Neural cell (in vitro differentiated cells): ENCODE measurements at regions not wholly inside any gene's neighbourhood (a gene's known extent, or its start where the extent isn't known, plus 50 kb on each side); places are given as distances from the start of the nearest gene placed in this dataset.
A peak's percentile ranks its signal among the peaks of the same experiment; 100 is the strongest.

ENCODE experiments used
- H2AFZ ChIP-seq: fragments of 200-600, 300-800 bp; sonication (generic), shearing (Covaris generic); 2 replicates; pipeline ENCODE4 v1.6.0; 2014; ENCODE audit warnings: low read depth, mild to moderate bottlenecking, antibody characterized with exemption, low read length, moderate library complexity
- H3F3A ChIP-seq: fragments of 200-600 bp; shearing (Covaris generic); 2 replicates; pipeline ENCODE4 v1.6.1; 2016; ENCODE audit warnings: mild to moderate bottlenecking, moderate library complexity, mixed read lengths, antibody characterized with exemption, low read length; ENCODE audit not compliant: insufficient read depth, poor library complexity, severe bottlenecking
- H3K27ac ChIP-seq: fragments of 200-600, 300-800 bp; sonication (generic), shearing (Covaris generic); 2 replicates; pipeline ENCODE4 v1.5.1; 2014; ENCODE audit warnings: mild to moderate bottlenecking, low read length, moderate library complexity
- H3K27me3 ChIP-seq: fragments of 300-800, 200-600 bp; sonication (generic), shearing (Covaris generic); 2 replicates; pipeline ENCODE4 v1.6.0; 2014; ENCODE audit warnings: mild to moderate bottlenecking, low read depth, low read length, moderate library complexity; ENCODE audit not compliant: insufficient read depth
- H3K36me3 ChIP-seq: fragments of 300-800, 200-600 bp; sonication (generic), shearing (Covaris generic); 2 replicates; pipeline ENCODE4 v1.5.1; 2014; ENCODE audit warnings: mild to moderate bottlenecking, antibody characterized with exemption, low read length, moderate library complexity; ENCODE audit not compliant: insufficient read depth
- H3K4me2 ChIP-seq: fragments of 300-800, 200-600 bp; sonication (generic), shearing (Covaris generic); 2 replicates; pipeline ENCODE4 v1.6.0; 2014; ENCODE audit warnings: mild to moderate bottlenecking, low read length
- H3K4me3 ChIP-seq: fragments of 300-800, 200-600 bp; sonication (generic), shearing (Covaris generic); 2 replicates; pipeline ENCODE4 v1.5.1; 2014; ENCODE audit warnings: mild to moderate bottlenecking, low read length, moderate library complexity
- H3K79me2 ChIP-seq: fragments of 200-600 bp; shearing (Covaris generic); replicated peaks from 2 replicates; pipeline ENCODE4 v1.6.0; 2014; ENCODE audit warnings: mild to moderate bottlenecking, low read length, moderate library complexity; ENCODE audit not compliant: insufficient read depth
- H3K9ac ChIP-seq: fragments of 300-800, 200-600 bp; sonication (generic), shearing (Covaris generic); 2 replicates; pipeline ENCODE4 v1.6.1; 2016; ENCODE audit warnings: mild to moderate bottlenecking, low read length, mixed read lengths
- H3K9me2 ChIP-seq: fragments of 200-600 bp; shearing (Covaris generic); 2 replicates; pipeline ENCODE4 v1.6.1; 2016; ENCODE audit warnings: mild to moderate bottlenecking, low read length, mixed read lengths; ENCODE audit not compliant: insufficient read depth
- H3K9me3 ChIP-seq: fragments of 200-600, 300-800 bp; sonication (generic), shearing (Covaris generic); 2 replicates; pipeline ENCODE4 v1.6.1; 2016; ENCODE audit warnings: mild to moderate bottlenecking, mixed run types, low read length, moderate library complexity, mixed read lengths
- H4K20me1 ChIP-seq: fragments of 200-600 bp; shearing (Covaris generic); 2 replicates; pipeline ENCODE4 v1.6.1; 2016; ENCODE audit warnings: mild to moderate bottlenecking, mixed run types; ENCODE audit not compliant: insufficient read depth
- EP300 ChIP-seq: fragments of 450-650 bp; conservative IDR thresholded peaks from 2 replicates; pipeline ENCODE4 v1.6.1; 2014; ENCODE audit warnings: antibody characterized with exemption, mild to moderate bottlenecking, moderate library complexity; ENCODE audit not compliant: poor library complexity, severe bottlenecking
- EZH2 ChIP-seq: fragments of 200-600, 300-800 bp; shearing (Covaris generic), sonication (generic); IDR thresholded peaks from 2 replicates; pipeline ENCODE4 v1.6.1; 2014; ENCODE audit warnings: antibody characterized with exemption, low read length, borderline replicate concordance, mild to moderate bottlenecking; ENCODE audit not compliant: insufficient read depth, poor library complexity, severe bottlenecking
- MXI1 ChIP-seq: fragments of 450-650 bp; conservative IDR thresholded peaks from 2 replicates; pipeline ENCODE4 v1.6.1; 2014; ENCODE audit warnings: antibody characterized with exemption, mild to moderate bottlenecking; ENCODE audit not compliant: poor library complexity, severe bottlenecking
- POLR2AphosphoS5 ChIP-seq: IDR thresholded peaks from 2 replicates; pipeline ENCODE4 v1.6.1; 2012
- RAD21 ChIP-seq: fragments of 450-650 bp; conservative IDR thresholded peaks from 2 replicates; pipeline ENCODE4 v1.6.1; 2014; ENCODE audit warnings: antibody characterized with exemption, mild to moderate bottlenecking, moderate library complexity
- SMC3 ChIP-seq: fragments of 450-650 bp; conservative IDR thresholded peaks from 2 replicates; pipeline ENCODE4 v1.6.1; 2014; ENCODE audit warnings: antibody characterized with exemption, mild to moderate bottlenecking, moderate library complexity; ENCODE audit not compliant: poor library complexity
- TAF1 ChIP-seq: IDR thresholded peaks from 2 replicates; pipeline ENCODE4 v1.6.1; 2012; ENCODE audit warnings: low read depth
- TF ChIP-seq, protein P1 (sequence below): fragments of 450-650 bp; IDR thresholded peaks from 2 replicates; pipeline ENCODE4 v1.5.1; 2014; ENCODE audit warnings: antibody characterized with exemption, mild to moderate bottlenecking, moderate library complexity; ENCODE audit not compliant: poor library complexity, severe bottlenecking
- TF ChIP-seq, protein P2 (sequence below): IDR thresholded peaks from 2 replicates; pipeline ENCODE4 v1.6.1; 2012; ENCODE audit warnings: borderline replicate concordance

DNA sequence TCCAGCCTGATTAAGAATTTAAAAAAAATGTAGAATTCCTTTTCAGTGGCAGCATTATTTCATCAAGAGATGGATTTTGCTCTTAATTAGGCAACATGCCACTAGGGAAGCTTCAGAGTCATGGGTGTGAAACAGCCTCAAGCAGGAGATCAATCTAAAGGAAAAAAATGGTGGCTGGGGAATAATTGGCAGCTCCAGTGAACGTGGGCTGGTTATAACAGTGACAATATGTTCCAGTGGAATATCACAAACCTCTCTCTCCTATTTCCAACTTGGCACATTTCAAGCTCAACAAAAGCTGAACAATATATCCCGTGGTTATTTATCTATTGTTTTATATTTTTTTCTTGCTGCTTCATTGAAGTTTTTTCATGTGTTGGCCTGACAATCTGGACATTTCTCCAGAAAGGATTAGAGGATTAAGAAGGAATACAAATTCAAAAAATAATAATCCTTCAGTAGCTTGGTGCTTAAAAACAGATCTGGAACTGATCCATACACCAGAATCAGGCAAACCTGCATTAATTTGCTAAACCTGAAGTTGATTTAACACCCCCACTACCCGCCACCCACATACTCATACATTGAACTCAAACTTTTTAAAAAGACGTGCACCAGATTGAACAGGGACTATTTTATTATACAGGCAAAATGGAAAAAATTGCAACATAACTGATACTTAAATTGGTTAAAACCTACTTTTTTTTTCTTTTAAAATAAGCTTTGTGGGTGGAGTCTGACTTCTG lies 255.9 kb upstream of the SPRED2 start:
- no peak overlapping the region for H3K4me2 ChIP-seq
- H3F3A ChIP-seq: no peaks in the 10 kb centered on the region
- peak overlapping the region; percentile 6 for H3K27ac ChIP-seq
- H3K79me2 ChIP-seq: no peaks in the 10 kb centered on the region
- no peaks in the 10 kb centered on the region for H3K9me2 ChIP-seq
- no peak overlapping the region for H3K4me3 ChIP-seq
- TF ChIP-seq SMC3: no peak
- no peak for TF ChIP-seq MXI1
- no peak for TF ChIP-seq RAD21
- TF ChIP-seq, protein P1, sequence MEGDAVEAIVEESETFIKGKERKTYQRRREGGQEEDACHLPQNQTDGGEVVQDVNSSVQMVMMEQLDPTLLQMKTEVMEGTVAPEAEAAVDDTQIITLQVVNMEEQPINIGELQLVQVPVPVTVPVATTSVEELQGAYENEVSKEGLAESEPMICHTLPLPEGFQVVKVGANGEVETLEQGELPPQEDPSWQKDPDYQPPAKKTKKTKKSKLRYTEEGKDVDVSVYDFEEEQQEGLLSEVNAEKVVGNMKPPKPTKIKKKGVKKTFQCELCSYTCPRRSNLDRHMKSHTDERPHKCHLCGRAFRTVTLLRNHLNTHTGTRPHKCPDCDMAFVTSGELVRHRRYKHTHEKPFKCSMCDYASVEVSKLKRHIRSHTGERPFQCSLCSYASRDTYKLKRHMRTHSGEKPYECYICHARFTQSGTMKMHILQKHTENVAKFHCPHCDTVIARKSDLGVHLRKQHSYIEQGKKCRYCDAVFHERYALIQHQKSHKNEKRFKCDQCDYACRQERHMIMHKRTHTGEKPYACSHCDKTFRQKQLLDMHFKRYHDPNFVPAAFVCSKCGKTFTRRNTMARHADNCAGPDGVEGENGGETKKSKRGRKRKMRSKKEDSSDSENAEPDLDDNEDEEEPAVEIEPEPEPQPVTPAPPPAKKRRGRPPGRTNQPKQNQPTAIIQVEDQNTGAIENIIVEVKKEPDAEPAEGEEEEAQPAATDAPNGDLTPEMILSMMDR: no peak
- TF ChIP-seq POLR2AphosphoS5: no peak
- no peak for TF ChIP-seq EZH2
- no peak for TF ChIP-seq TAF1
- TF ChIP-seq EP300: no peak
- TF ChIP-seq, protein P2, sequence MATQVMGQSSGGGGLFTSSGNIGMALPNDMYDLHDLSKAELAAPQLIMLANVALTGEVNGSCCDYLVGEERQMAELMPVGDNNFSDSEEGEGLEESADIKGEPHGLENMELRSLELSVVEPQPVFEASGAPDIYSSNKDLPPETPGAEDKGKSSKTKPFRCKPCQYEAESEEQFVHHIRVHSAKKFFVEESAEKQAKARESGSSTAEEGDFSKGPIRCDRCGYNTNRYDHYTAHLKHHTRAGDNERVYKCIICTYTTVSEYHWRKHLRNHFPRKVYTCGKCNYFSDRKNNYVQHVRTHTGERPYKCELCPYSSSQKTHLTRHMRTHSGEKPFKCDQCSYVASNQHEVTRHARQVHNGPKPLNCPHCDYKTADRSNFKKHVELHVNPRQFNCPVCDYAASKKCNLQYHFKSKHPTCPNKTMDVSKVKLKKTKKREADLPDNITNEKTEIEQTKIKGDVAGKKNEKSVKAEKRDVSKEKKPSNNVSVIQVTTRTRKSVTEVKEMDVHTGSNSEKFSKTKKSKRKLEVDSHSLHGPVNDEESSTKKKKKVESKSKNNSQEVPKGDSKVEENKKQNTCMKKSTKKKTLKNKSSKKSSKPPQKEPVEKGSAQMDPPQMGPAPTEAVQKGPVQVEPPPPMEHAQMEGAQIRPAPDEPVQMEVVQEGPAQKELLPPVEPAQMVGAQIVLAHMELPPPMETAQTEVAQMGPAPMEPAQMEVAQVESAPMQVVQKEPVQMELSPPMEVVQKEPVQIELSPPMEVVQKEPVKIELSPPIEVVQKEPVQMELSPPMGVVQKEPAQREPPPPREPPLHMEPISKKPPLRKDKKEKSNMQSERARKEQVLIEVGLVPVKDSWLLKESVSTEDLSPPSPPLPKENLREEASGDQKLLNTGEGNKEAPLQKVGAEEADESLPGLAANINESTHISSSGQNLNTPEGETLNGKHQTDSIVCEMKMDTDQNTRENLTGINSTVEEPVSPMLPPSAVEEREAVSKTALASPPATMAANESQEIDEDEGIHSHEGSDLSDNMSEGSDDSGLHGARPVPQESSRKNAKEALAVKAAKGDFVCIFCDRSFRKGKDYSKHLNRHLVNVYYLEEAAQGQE: no peak
- no peak overlapping the region for H2AFZ ChIP-seq
- H3K36me3 ChIP-seq: no peaks in the 10 kb centered on the region
- no peaks in the 10 kb centered on the region for H4K20me1 ChIP-seq
- no peak overlapping the region for H3K9ac ChIP-seq
- H3K9me3 ChIP-seq: no peaks in the 10 kb centered on the region
- no peaks in the 10 kb centered on the region for H3K27me3 ChIP-seq

DNA sequence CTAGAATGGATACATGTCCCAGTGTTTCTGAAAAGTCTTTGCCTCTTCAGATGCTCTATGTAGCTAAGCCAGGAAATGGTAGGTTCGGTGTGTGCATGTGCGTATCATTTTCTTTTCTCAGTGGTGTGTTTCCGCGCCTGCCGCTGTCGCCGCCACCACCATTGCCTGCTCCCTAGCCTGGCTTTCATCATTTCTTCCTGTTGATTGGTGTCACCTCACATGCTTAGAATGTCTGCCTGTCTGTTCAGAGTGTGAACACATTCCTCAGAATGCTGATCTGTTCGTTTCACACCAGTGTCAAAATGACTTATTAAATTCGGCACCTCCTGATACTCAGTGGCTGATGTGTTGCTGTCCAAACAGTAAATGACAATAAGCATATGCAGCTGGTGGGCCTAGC lies 255.2 kb upstream of the SPRED2 start:
- Histone ChIP-seq H3K27ac (peak overlapping the region; percentile 6), H3K9me2 (no peaks in the 10 kb centered on the region), H3K79me2 (no peaks in the 10 kb centered on the region), H3K36me3 (no peaks in the 10 kb centered on the region), H3K27me3 (no peaks in the 10 kb centered on the region), H2AFZ (no peak overlapping the region), H3F3A (no peaks in the 10 kb centered on the region), H3K9me3 (no peaks in the 10 kb centered on the region), H4K20me1 (no peaks in the 10 kb centered on the region), H3K4me2 (no peak overlapping the region), H3K9ac (no peak overlapping the region), H3K4me3 (no peak overlapping the region)
- TF ChIP-seq EP300 (peak; percentile 61), POLR2AphosphoS5 (peak; percentile 55), RAD21 (no peak)
